H9 (cell line): ENCODE measurements at regions not wholly inside any gene's neighbourhood (a gene's known extent, or its start where the extent isn't known, plus 50 kb on each side); places are given as distances from the start of the nearest gene placed in this dataset.

Experiments used
- DNase-seq: peaks from one replicate; pipeline ENCODE4 v3.0.0-alpha.2; 2017
- H2AFZ ChIP-seq: one replicate; pipeline ENCODE4 v1.6.1; 2013; ENCODE audit warnings: mild to moderate bottlenecking, low read length, control low read depth, moderate library complexity
- H2AK5ac ChIP-seq: 2 replicates; pipeline ENCODE4 v1.6.1; 2013; ENCODE audit warnings: low read length, control low read depth, mixed read lengths; ENCODE audit not compliant: insufficient read length
- H2BK120ac ChIP-seq: one replicate; pipeline ENCODE4 v1.6.1; 2013; ENCODE audit warnings: low read depth, mild to moderate bottlenecking, low read length, control low read depth, inconsistent platforms; ENCODE audit not compliant: poor library complexity, severe bottlenecking
- H2BK12ac ChIP-seq: 2 replicates; pipeline ENCODE4 v1.6.1; 2013; ENCODE audit warnings: low read length, control low read depth, mixed read lengths, low read depth; ENCODE audit not compliant: insufficient read length
- H2BK15ac ChIP-seq: 2 replicates; pipeline ENCODE4 v1.6.1; 2013; ENCODE audit warnings: low read depth, low read length, control low read depth
- H2BK20ac ChIP-seq: one replicate; pipeline ENCODE4 v1.6.1; 2013; ENCODE audit warnings: low read depth, mild to moderate bottlenecking, low read length, control low read depth, inconsistent platforms; ENCODE audit not compliant: poor library complexity, severe bottlenecking
- H2BK5ac ChIP-seq: 2 replicates; pipeline ENCODE4 v1.6.1; 2013; ENCODE audit warnings: low read length, control low read depth, mixed read lengths; ENCODE audit not compliant: insufficient read length
- H3K14ac ChIP-seq: 2 replicates; pipeline ENCODE4 v1.6.1; 2013; ENCODE audit warnings: low read length, control low read depth; ENCODE audit not compliant: insufficient read depth
- H3K18ac ChIP-seq: 2 replicates; pipeline ENCODE4 v1.6.1; 2013; ENCODE audit warnings: low read depth, mild to moderate bottlenecking, mixed read lengths, low read length, control low read depth; ENCODE audit not compliant: insufficient read length
- H3K23ac ChIP-seq: 2 replicates; pipeline ENCODE4 v1.6.1; 2013; ENCODE audit warnings: low read length, control low read depth, mixed read lengths, low read depth; ENCODE audit not compliant: insufficient read length
- H3K23me2 ChIP-seq: 2 replicates; pipeline ENCODE4 v1.6.1; 2013; ENCODE audit warnings: low read depth, mild to moderate bottlenecking, mixed read lengths, low read length, control low read depth; ENCODE audit not compliant: insufficient read length, poor library complexity, severe bottlenecking
- H3K27ac ChIP-seq: 2 replicates; pipeline ENCODE4 v1.5.1; 2013; ENCODE audit warnings: low read length, control low read depth, mixed read lengths, low read depth; ENCODE audit not compliant: insufficient read length
- H3K27me3 ChIP-seq: 2 replicates; pipeline ENCODE4 v1.6.1; 2013; ENCODE audit warnings: low read length, control low read depth, inconsistent platforms; ENCODE audit not compliant: insufficient read depth
- H3K4ac ChIP-seq: 2 replicates; pipeline ENCODE4 v1.6.1; 2013; ENCODE audit warnings: low read depth, mild to moderate bottlenecking, control low read depth, inconsistent platforms, low read length, moderate library complexity
- H3K4me1 ChIP-seq: 2 replicates; pipeline ENCODE4 v1.6.1; 2013; ENCODE audit warnings: low read length, control low read depth, inconsistent platforms; ENCODE audit not compliant: insufficient read depth
- H3K4me2 ChIP-seq: 2 replicates; pipeline ENCODE4 v1.6.1; 2013; ENCODE audit warnings: low read length, control low read depth, mixed read lengths; ENCODE audit not compliant: insufficient read length, insufficient read depth
- H3K56ac ChIP-seq: 2 replicates; pipeline ENCODE4 v1.6.1; 2013; ENCODE audit warnings: low read depth, mild to moderate bottlenecking, mixed read lengths, low read length, control low read depth; ENCODE audit not compliant: insufficient read length
- H3K79me1 ChIP-seq: 2 replicates; pipeline ENCODE4 v1.6.1; 2013; ENCODE audit warnings: low read depth, mild to moderate bottlenecking, moderate library complexity, low read length, control low read depth, inconsistent platforms; ENCODE audit not compliant: insufficient read depth, poor library complexity, severe bottlenecking
- H3K79me2 ChIP-seq: 2 replicates; pipeline ENCODE4 v1.6.1; 2013; ENCODE audit warnings: low read length, control low read depth, inconsistent platforms; ENCODE audit not compliant: insufficient read depth
- H3K9ac ChIP-seq: 2 replicates; pipeline ENCODE4 v1.6.1; 2013; ENCODE audit warnings: low read length, control low read depth, mixed read lengths; ENCODE audit not compliant: insufficient read length; ENCODE audit errors: extremely low read depth
- H3K9me3 ChIP-seq: one replicate; pipeline ENCODE4 v1.6.1; 2013; ENCODE audit warnings: low read depth, low read length, inconsistent platforms; ENCODE audit not compliant: control insufficient read depth
- H3T11ph ChIP-seq: one replicate; pipeline ENCODE4 v1.6.1; 2013; ENCODE audit warnings: mild to moderate bottlenecking, low read length, control low read depth, inconsistent platforms
- H4K20me1 ChIP-seq: one replicate; pipeline ENCODE4 v1.6.1; 2013; ENCODE audit not compliant: control insufficient read depth, insufficient read length, insufficient read depth
- H4K5ac ChIP-seq: 2 replicates; pipeline ENCODE4 v1.6.1; 2013; ENCODE audit warnings: low read depth, mild to moderate bottlenecking, mixed read lengths, low read length, control low read depth; ENCODE audit not compliant: insufficient read length
- H4K8ac ChIP-seq: replicated peaks from 2 replicates; pipeline ENCODE4 v1.6.1; 2013; ENCODE audit warnings: low read length, control low read depth, mixed read lengths, low read depth; ENCODE audit not compliant: insufficient read length
- H4K91ac ChIP-seq: 2 replicates; pipeline ENCODE4 v1.6.1; 2013; ENCODE audit warnings: low read depth, mild to moderate bottlenecking, moderate library complexity, mixed read lengths, low read length, control low read depth; ENCODE audit not compliant: insufficient read length
- H3K27ac Mint-ChIP-seq, 3 experiments: 2 replicates in 2 of 3; 3 replicates in 1 of 3; pipeline ENCODE4 v1.8.0; 2020 to 2021; ENCODE audit warnings: mixed read lengths in 3 of 3, mild to moderate bottlenecking in 1 of 3, moderate library complexity in 1 of 3
- H3K27me3 Mint-ChIP-seq: 2 replicates; pipeline ENCODE4 v1.8.0; 2021; ENCODE audit warnings: low read depth, mild to moderate bottlenecking, moderate library complexity, mixed read lengths
- H3K36me3 Mint-ChIP-seq, 3 experiments: 2 replicates in 2 of 3; 3 replicates in 1 of 3; pipeline ENCODE4 v1.8.0; 2020 to 2021; ENCODE audit warnings: low read depth in 3 of 3, mixed read lengths in 3 of 3; ENCODE audit not compliant: insufficient read depth in 1 of 3
- H3K4me1 Mint-ChIP-seq, 2 experiments: 2 replicates each; pipeline ENCODE4 v1.8.0; 2020; ENCODE audit warnings: mixed read lengths in 2 of 2
- H3K4me3 Mint-ChIP-seq, 2 experiments: 2 replicates in 1 of 2; 3 replicates in 1 of 2; pipeline ENCODE4 v1.8.0; 2020 to 2021; ENCODE audit warnings: mild to moderate bottlenecking in 2 of 2, mixed read lengths in 2 of 2, moderate library complexity in 1 of 2
- H3K9me3 Mint-ChIP-seq, 2 experiments: 2 replicates in 1 of 2; 3 replicates in 1 of 2; pipeline ENCODE4 v1.8.0; 2020; ENCODE audit warnings: mild to moderate bottlenecking in 2 of 2, mixed read lengths in 2 of 2, moderate library complexity in 1 of 2
- CTCF ChIP-seq: fragments of 200-600 bp; sonication (generic); conservative IDR thresholded peaks from 3 replicates; pipeline ENCODE4 v1.8.0; 2021; ENCODE audit warnings: antibody characterized with exemption, mild to moderate bottlenecking
- WGBS: extraction: QIAGEN DNeasy Blood & Tissue Kit; methylation state at CpG from one replicate; pipeline ENCODE4 v1.1.7; 2013; ENCODE audit warnings: missing lambda C conversion rate, low lambda C conversion rate, mixed read lengths; ENCODE audit not compliant: insufficient read length; ENCODE audit errors: extremely low coverage; 5-methylcytosine and 5-hydroxymethylcytosine counted together

DNA sequence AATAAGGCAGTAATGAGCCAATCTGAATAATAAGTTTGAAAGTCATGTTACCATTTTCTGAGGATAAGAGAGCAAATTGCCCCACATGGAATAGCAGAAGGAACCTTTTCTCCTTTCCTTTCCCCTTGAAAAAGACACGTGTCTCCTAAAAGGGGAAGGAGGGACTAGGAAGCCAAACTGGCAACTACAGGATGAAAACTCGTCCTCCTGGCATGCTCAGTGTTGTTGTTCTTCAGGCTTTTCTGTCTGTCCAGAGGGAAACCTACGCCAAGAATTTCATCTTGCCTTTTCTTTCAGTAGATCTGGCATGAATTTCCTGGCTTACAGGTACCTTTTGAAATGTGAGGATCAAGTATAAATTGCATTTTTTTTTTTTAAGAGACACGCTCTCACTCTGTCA is 355.9 kb upstream of the TLE4 start:
- H2AFZ ChIP-seq = no peak overlapping the region

More for the DNA sequence above, 355.9 kb upstream of the TLE4 start:
- H3K4me2 ChIP-seq = no peak overlapping the region
- no peaks in the 10 kb centered on the region for H3K27me3 ChIP-seq
- no peak overlapping the region for H2BK5ac ChIP-seq
- H3T11ph ChIP-seq = no peak overlapping the region
- H2BK15ac ChIP-seq = no peak overlapping the region
- H3K9ac ChIP-seq = no peak overlapping the region
- H3K4me1 Mint-ChIP-seq = no peaks in the 10 kb centered on the region
- no peak overlapping the region for H4K5ac ChIP-seq
- no peak overlapping the region for H4K8ac ChIP-seq
- H3K4ac ChIP-seq = no peak overlapping the region
- no peak overlapping the region for H3K23ac ChIP-seq
- H3K79me2 ChIP-seq = no peaks in the 10 kb centered on the region
- no peaks in the 10 kb centered on the region for H4K20me1 ChIP-seq
- no peaks in the 10 kb centered on the region for H3K4me1 ChIP-seq
- H3K79me1 ChIP-seq = no peaks in the 10 kb centered on the region
- no peak for DNase-seq
- H2BK120ac ChIP-seq = no peak overlapping the region
- H3K27ac ChIP-seq = no peak overlapping the region
- H3K9me3 Mint-ChIP-seq = peaks cover 0 to 2% of the 10 kb centered on the region in 2 experiments; a peak in 3 of 5 replicates
- no peak for TF ChIP-seq CTCF
- H4K91ac ChIP-seq = no peak overlapping the region
- no CpG with 5 or more reads among the region's 4 CpGs for WGBS
- H3K18ac ChIP-seq = no peak overlapping the region
- H3K36me3 Mint-ChIP-seq = no peaks in the 10 kb centered on the region; a peak in 1 of 7 replicates
- no peak overlapping the region for H2AK5ac ChIP-seq
- H2BK20ac ChIP-seq = no peak overlapping the region
- H2BK12ac ChIP-seq = no peak overlapping the region
- no peak overlapping the region for H3K56ac ChIP-seq
- H3K23me2 ChIP-seq = no peaks in the 10 kb centered on the region
- H3K4me3 Mint-ChIP-seq = no peak overlapping the region
- H3K14ac ChIP-seq = no peak overlapping the region
- no peak overlapping the region for H3K27ac Mint-ChIP-seq
- H3K9me3 ChIP-seq = no peaks in the 10 kb centered on the region
- H3K27me3 Mint-ChIP-seq = peaks cover 2% of the 10 kb centered on the region; the same call in 1 of the 2 replicates
